GM10248 (cell line): ENCODE measurements at regions not wholly inside any gene's neighbourhood (a gene's known extent, or its start where the extent isn't known, plus 50 kb on each side); places are given as distances from the start of the nearest gene placed in this dataset.

Experiments used
- CTCF ChIA-PET: fragments of 300-600 bp; sonication (Branson Sonifier 250); formaldehyde crosslinking; extraction: SDS; loops from one replicate; lab custom pipeline; 2021; ENCODE audit warnings: antibody characterized with exemption; lab: Yijun Ruan, JAX
- POLR2A ChIA-PET: fragments of 350-650 bp; sonication (Branson Sonifier 250); formaldehyde crosslinking; extraction: SDS; loops from one replicate; lab custom pipeline; 2020; ENCODE audit warnings: antibody characterized with exemption; lab: Yijun Ruan, JAX
- DNase-seq: peaks from one replicate; pipeline ENCODE4 v3.0.0; 2012; ENCODE audit errors: extremely low spot score
- TF ChIP-seq, protein P1 (sequence below): IDR thresholded peaks from 2 replicates; pipeline ENCODE4 v1.5.1; 2012; ENCODE audit warnings: mild to moderate bottlenecking, low read depth; ENCODE audit errors: extremely low read depth, missing control alignments, control extremely low read depth

DNA sequence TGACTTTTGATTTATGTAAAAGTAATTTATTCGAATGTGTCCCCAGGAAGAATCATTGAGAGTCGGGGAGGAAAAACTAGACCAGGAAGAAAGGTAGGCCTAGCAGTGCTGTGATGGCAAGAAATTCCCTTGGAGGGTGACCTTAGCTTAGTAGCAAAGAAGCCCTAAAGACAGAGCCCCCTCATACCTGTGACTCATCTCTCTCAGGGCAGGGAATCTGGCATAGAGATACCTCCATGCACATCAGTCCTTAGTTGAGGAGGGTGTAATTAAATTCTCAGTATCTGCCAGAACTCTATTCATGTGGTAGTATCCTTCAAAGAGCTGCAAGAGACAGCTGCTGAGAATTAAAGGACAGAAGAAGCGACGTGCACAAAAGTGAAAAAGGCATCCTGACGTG lies 360.3 kb downstream of the FBXO15 start:
- TF ChIP-seq, protein P1, sequence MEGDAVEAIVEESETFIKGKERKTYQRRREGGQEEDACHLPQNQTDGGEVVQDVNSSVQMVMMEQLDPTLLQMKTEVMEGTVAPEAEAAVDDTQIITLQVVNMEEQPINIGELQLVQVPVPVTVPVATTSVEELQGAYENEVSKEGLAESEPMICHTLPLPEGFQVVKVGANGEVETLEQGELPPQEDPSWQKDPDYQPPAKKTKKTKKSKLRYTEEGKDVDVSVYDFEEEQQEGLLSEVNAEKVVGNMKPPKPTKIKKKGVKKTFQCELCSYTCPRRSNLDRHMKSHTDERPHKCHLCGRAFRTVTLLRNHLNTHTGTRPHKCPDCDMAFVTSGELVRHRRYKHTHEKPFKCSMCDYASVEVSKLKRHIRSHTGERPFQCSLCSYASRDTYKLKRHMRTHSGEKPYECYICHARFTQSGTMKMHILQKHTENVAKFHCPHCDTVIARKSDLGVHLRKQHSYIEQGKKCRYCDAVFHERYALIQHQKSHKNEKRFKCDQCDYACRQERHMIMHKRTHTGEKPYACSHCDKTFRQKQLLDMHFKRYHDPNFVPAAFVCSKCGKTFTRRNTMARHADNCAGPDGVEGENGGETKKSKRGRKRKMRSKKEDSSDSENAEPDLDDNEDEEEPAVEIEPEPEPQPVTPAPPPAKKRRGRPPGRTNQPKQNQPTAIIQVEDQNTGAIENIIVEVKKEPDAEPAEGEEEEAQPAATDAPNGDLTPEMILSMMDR, result no peak
- DNase-seq, result no peak
- POLR2A ChIA-PET, result no interaction called here
- CTCF ChIA-PET, result no interaction called here

DNA sequence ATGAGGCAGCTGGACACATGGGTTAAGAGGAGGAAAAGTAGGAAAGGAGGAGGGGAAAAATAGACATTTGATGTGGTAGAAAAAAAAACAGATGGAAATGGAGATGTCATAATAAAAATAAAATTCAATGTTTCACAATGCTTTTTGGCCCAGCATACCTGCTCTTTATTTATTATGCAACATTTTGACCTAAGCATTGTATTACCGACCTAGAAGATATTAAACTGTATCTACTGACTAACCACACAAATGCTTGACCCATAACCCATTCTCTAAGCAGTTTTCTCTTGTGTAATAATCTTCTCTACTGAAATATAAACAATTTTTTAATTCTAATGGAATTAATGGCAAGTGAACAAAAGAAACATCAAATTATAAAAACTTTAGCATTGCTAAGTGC lies 362.3 kb downstream of the FBXO15 start:
- ChIA-PET CTCF (no interaction called here), POLR2A (no interaction called here)
- DNase-seq, result no peak
- TF ChIP-seq, protein P1, result no peak

DNA sequence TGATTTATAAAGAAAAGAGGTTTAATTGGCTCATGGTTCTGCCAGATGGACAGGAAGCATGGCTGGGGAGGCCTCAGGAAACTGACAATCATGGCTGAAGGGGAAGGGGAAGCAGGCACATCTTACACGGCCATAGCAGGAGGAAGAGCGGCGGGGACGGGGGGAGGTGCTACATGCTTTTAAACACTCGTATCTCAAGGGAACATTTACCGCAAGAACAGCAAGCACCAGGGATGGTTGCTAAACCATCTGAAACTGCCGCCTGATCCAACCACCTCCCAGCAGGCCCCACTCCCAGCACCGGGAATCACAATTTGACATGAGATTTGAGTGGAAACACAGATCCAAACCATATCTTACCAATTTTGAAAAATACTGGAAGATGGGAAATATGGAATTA lies 362.8 kb downstream of the FBXO15 start:
- TF ChIP-seq, protein P1, result no peak
- ChIA-PET CTCF (no interaction called here), POLR2A (no interaction called here)
- DNase-seq, result no peak

DNA sequence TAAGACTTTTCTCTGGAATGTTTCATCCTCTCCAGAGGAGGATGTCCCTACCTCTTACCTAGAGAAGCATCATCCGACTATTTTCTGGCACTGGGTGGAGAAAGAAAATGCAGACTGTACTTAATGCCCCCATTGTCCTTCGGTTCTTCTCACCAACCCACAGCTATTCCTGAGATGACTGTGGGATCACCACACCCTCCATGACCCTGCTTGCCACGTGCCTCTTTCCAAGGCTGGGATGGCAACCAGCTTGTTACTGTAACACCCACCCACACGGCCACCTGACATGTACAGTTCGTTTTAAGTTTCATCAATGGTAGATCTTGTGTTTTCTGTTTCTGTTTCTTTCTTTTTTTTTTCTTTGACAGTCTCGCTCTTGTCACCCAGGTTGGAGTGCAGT lies 365.2 kb downstream of the FBXO15 start:
- ChIA-PET CTCF (no interaction called here), POLR2A (no interaction called here)
- TF ChIP-seq, protein P1, result no peak
- DNase-seq, result no peak

DNA sequence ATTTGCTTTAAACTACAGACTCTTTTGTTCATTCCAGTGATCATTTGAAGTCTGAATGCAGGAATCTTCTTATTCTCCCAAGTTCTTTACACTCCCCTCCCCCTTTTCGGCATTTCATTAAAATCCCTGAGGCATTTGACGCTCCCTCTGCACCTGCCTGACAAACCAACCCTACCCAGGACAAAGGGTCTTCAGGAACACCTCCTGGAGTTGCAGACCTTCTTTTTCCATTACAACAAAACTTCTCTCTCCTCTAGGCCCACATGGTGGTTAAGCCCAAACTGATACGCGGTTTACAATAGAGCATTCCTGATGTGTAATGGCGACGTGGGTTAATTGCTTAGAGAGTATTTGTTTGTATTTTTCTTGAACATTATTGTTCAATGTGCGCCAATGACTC lies 367.4 kb downstream of the FBXO15 start:
- ChIA-PET POLR2A (no interaction called here), CTCF (no interaction called here)
- no peak for DNase-seq
- TF ChIP-seq, protein P1, result no peak

DNA sequence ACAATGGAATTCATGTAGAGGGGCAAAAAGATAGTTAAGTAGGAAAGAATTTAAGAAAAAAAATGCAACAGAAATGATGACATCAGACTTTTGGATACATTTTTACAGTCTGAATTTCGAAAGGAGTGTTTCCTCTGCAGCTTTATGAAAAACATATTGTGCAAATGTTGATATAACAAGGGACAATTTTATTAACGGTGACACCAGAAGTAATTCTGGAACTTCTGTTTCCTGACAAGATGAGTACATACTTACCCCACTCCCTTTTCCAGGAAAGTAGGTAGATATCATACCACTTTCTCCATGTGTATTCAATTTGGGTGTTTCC lies 369.6 kb downstream of the FBXO15 start:
- DNase-seq, result no peak
- TF ChIP-seq, protein P1, result no peak
- POLR2A ChIA-PET, result no interaction called here
- CTCF ChIA-PET, result interaction anchor here (1.2 kb wide), 1 partner anchor 22 kb away, joined by 3 read pairs; no protein-coding TSS in a partner anchor
